Breast epithelium (tissue), 4 donors: ENCODE measurements at regions not wholly inside any gene's neighbourhood (a gene's known extent, or its start where the extent isn't known, plus 50 kb on each side); places are given as distances from the start of the nearest gene placed in this dataset.

Experiments used
- DNase-seq, 2 donors: peaks; one replicate each; pipeline ENCODE4 v3.0.0-alpha.2; 2019; ENCODE audit warnings: low spot score in 2 of 2
- H3K27ac ChIP-seq, 2 donors: fragments of 200-600 bp; sonication (generic) in 1 of 2; one replicate each; pipeline ENCODE4 v1.5.1; 2016 to 2019; ENCODE audit warnings: mild to moderate bottlenecking in 1 of 2
- H3K27me3 ChIP-seq, 2 donors: fragments of 200-600 bp; sonication (generic) in 1 of 2; one replicate each; pipeline versions ENCODE4 v1.5.1 to v1.6.0; 2017 to 2019; ENCODE audit warnings: control low read depth in 1 of 2, mild to moderate bottlenecking in 1 of 2
- H3K36me3 ChIP-seq: fragments of 200-600 bp; one replicate; pipeline ENCODE4 v1.5.1; 2019
- H3K4me1 ChIP-seq, 2 donors: fragments of 200-600 bp; sonication (generic); one replicate each; pipeline ENCODE4 v1.5.1; 2016 to 2019; ENCODE audit warnings: control low read depth in 1 of 2
- H3K4me3 ChIP-seq, 3 donors: fragments of 200-600 bp; sonication (generic); 1 replicate in 2 of 3; 2 replicates in 1 of 3; pipeline ENCODE4 v1.5.1; 2016 to 2019; ENCODE audit warnings: mild to moderate bottlenecking in 3 of 3, moderate library complexity in 2 of 3
- H3K9me3 ChIP-seq, 2 donors: fragments of 200-600 bp; sonication (generic) in 1 of 2; one replicate each; pipeline ENCODE4 v1.5.1; 2016 to 2019; ENCODE audit warnings: control low read depth in 1 of 2
- POLR2A ChIP-seq: fragments of 450-650 bp; IDR thresholded peaks from one replicate; pipeline ENCODE4 v1.6.1; 2016; ENCODE audit warnings: antibody characterized with exemption, mild to moderate bottlenecking, moderate library complexity
- POLR2AphosphoS5 ChIP-seq, 3 donors: sonication (generic); formaldehyde crosslinking; IDR thresholded peaks; one replicate each; pipeline ENCODE4 v1.6.1; 2017; ENCODE audit warnings: antibody characterized with exemption in 3 of 3
- intact Hi-C: fragments of 100-400 bp; cut with DNase I; formaldehyde crosslinking; loops from one replicate; pipeline ENCODE4 v1.15.1; 2023; ENCODE audit warnings: low total_unique reads
- TF ChIP-seq, protein P1 (sequence below), 3 donors: fragments of 450-650 bp; IDR thresholded peaks; one replicate each; pipeline ENCODE4 v1.5.1; 2016 to 2017; ENCODE audit warnings: antibody characterized with exemption in 3 of 3, mild to moderate bottlenecking in 3 of 3, moderate library complexity in 3 of 3

DNA sequence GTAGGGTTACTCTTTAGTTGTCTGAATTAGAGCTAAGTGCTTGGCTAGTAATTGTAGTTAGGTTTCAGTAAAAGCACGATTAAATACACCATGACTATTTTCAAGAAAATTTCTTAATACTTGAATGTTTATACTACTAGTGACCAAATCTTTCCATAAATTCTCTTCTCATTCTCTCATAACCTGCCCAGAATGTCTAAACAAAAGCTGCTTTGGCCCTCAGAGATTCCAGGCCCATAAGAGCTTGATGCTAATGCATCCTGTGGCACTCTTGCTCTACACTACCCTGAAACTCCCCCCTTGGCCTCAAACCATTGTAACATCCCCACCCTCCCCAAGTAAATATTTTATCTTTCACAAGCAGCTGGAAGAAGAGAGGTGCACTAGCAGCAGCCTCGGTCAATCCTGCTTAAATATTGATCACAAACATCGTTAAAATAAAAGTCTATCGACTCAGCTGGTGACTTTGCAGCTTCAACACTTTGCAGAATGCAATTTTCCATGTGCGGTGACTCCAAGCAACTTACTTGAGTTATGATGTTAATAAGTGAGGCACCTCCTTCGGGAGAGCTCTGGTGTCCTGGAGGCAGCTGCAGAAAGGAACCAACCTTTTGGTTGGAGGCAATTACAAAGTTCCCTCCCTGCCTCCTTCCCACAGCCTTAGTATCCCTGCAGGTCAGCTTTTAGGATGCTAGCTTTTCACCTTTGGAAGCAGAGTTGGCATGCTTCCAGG lies 315.6 kb upstream of the PLXNA2 start:
- no peak overlapping the region for H3K4me3 ChIP-seq

DNA sequence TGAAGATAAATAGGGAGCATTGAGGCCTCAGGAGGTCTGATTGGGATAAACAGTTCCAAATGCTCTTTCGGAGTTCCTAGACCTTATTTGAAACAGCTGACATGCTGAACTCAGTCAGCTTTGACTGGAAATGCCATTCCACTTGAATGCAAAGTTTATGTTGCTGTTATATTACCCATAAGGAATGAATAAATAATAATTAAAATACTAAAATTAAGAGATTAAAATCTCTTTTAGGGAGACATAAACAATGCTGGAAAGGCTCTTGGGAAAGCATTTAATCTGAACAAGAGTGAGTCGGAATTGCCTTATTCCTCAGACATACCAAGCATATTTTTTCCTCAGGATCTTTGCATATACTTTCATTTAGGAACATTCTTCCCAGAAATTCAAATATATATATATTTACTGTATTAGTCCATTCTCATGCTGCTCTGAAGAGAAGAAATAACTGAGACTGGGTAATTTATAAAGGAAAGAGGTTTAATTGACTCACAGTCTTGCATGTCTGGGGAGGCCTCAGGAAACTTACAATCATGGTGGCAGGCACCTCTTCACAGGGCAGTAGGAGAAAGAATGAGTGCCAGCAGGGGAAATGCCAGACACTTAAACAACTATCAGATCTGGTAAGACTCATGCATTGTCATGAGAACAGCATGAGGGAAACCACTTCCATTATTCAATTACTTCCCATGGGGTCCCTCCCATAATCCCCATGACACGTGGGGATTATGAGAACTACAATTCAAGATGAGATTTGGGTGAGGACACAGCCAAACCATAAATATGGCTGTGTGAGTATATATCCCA lies 318.2 kb upstream of the PLXNA2 start:
- H3K4me3 ChIP-seq: no peak overlapping the region
- DNase-seq: no peak
- TF ChIP-seq, protein P1, sequence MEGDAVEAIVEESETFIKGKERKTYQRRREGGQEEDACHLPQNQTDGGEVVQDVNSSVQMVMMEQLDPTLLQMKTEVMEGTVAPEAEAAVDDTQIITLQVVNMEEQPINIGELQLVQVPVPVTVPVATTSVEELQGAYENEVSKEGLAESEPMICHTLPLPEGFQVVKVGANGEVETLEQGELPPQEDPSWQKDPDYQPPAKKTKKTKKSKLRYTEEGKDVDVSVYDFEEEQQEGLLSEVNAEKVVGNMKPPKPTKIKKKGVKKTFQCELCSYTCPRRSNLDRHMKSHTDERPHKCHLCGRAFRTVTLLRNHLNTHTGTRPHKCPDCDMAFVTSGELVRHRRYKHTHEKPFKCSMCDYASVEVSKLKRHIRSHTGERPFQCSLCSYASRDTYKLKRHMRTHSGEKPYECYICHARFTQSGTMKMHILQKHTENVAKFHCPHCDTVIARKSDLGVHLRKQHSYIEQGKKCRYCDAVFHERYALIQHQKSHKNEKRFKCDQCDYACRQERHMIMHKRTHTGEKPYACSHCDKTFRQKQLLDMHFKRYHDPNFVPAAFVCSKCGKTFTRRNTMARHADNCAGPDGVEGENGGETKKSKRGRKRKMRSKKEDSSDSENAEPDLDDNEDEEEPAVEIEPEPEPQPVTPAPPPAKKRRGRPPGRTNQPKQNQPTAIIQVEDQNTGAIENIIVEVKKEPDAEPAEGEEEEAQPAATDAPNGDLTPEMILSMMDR (IDR thresholded peaks at IDR 0.05): no peak
- TF ChIP-seq POLR2AphosphoS5 (IDR thresholded peaks at IDR 0.05) (no peak), POLR2A (no peak)
- no peaks in the 10 kb centered on the region for H3K4me1 ChIP-seq
- intact Hi-C loops: no loop called here
- no peaks in the 10 kb centered on the region for H3K36me3 ChIP-seq
- H3K9me3 ChIP-seq: no peaks in the 10 kb centered on the region
- no peak overlapping the region for H3K27ac ChIP-seq
- H3K27me3 ChIP-seq: no peaks in the 10 kb centered on the region

More for the DNA sequence above, 315.6 kb upstream of the PLXNA2 start:
- Histone ChIP-seq H3K36me3 (no peaks in the 10 kb centered on the region), H3K27me3 (no peaks in the 10 kb centered on the region), H3K27ac (no peak overlapping the region), H3K4me1 (no peaks in the 10 kb centered on the region), H3K9me3 (no peaks in the 10 kb centered on the region)
- intact Hi-C loops: no loop called here
- TF ChIP-seq POLR2AphosphoS5 (IDR thresholded peaks at IDR 0.05): no peak
- no peak for TF ChIP-seq POLR2A
- TF ChIP-seq, protein P1 (IDR thresholded peaks at IDR 0.05): no peak
- no peak for DNase-seq

DNA sequence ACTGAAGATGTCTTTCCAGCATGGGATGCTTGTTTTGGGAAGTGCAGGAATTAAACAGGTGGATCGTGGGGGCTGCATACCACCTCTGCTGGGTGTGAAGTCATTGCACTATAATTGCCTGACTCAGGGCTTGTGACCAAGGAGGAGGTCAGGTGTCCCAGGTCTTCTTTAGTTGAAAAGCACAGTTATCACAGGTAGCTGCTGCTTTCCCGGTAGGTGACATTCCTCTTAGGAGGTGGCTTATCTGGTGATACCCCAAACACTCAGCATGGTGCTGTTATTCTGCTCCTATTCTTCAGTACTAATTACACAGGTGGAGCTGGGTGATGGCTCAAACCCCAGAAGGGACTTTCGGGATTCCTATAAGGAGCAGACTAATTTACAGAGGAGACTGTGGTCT lies 320.3 kb upstream of the PLXNA2 start:
- no peaks in the 10 kb centered on the region for H3K36me3 ChIP-seq
- H3K9me3 ChIP-seq: no peaks in the 10 kb centered on the region
- no peaks in the 10 kb centered on the region for H3K27me3 ChIP-seq
- no peak overlapping the region for H3K4me3 ChIP-seq
- H3K27ac ChIP-seq: no peak overlapping the region
- DNase-seq: no peak
- intact Hi-C loops: no loop called here
- H3K4me1 ChIP-seq: no peaks in the 10 kb centered on the region
- TF ChIP-seq POLR2A (no peak), POLR2AphosphoS5 (IDR thresholded peaks at IDR 0.05) (no peak)
- TF ChIP-seq, protein P1 (IDR thresholded peaks at IDR 0.05): no peak

DNA sequence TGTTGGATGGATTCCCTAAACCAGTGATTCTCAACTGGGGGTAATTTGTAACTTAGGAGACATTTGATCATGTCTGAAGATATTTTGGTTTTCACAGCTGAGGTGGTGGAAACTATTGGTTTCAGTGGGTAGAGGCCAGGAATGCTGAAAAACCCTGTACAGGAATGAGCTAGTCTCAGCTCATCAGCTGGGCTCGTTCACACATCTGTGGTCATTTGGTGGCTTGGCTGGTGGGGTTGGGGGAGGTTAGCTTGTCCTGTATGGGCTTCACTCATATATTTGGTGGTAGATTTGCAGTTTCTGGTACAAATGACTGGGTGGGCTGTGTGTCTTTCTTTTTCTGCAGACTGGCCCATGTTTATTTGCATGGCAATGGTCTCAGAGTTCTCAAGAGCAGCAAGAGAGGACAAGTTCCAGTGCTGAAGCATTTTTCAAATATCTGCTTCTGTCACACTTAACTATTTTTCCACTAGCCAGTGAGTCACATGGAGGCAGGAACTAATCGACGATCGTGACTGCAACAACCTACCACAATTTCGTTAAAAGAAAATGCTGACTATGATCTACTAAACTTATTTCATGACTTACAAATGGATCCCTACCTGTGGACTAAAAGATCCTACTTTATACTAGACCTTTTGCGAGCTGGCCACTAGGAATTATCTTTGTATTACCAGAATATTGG lies 321.7 kb upstream of the PLXNA2 start:
- no peak for DNase-seq
- intact Hi-C loops: no loop called here
- no peak for TF ChIP-seq POLR2AphosphoS5 (IDR thresholded peaks at IDR 0.05)
- TF ChIP-seq, protein P1 (IDR thresholded peaks at IDR 0.05): no peak
- no peak for TF ChIP-seq POLR2A

More for the DNA sequence above, 321.7 kb upstream of the PLXNA2 start:
- Histone ChIP-seq H3K9me3 (no peaks in the 10 kb centered on the region), H3K36me3 (no peaks in the 10 kb centered on the region), H3K4me3 (no peak overlapping the region), H3K4me1 (no peaks in the 10 kb centered on the region), H3K27ac (no peak overlapping the region), H3K27me3 (no peaks in the 10 kb centered on the region)
